PC-9 (cell line): ENCODE measurements at regions not wholly inside any gene's neighbourhood (a gene's known extent, or its start where the extent isn't known, plus 50 kb on each side); places are given as distances from the start of the nearest gene placed in this dataset.

Source experiments
- EZH2 ChIP-seq: fragments of 200-600 bp; sonication (generic); IDR thresholded peaks from 2 replicates; pipeline ENCODE4 v1.8.0; 2017; ENCODE audit warnings: antibody characterized with exemption, low read depth
- TF ChIP-seq, protein P1 (sequence below): fragments of 200-600 bp; sonication (generic); conservative IDR thresholded peaks from 2 replicates; pipeline ENCODE4 v1.6.1; 2017; ENCODE audit warnings: mixed run types, antibody characterized with exemption, mild to moderate bottlenecking, moderate library complexity

DNA sequence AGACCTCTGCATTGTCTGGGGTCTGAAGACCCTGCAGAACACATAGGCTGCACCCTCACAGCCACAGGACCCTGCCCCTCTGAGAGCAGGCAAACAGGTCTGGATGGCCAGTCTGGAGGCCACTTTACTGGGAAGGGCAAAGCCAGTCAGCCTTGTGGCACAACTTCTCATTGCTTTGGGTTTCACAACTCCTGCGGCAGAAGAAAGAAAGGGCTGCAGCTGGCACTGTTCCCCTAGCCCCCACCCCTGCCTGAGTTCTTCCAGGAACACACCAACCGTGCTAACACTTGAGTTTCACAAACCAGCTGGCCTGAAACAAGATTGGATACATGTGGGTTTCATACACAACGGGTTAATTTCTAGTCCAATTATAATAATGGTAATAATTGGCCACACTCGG, 276.5 kb upstream of the MGAT5 start:
- TF ChIP-seq EZH2, result no peak
- TF ChIP-seq, protein P1, sequence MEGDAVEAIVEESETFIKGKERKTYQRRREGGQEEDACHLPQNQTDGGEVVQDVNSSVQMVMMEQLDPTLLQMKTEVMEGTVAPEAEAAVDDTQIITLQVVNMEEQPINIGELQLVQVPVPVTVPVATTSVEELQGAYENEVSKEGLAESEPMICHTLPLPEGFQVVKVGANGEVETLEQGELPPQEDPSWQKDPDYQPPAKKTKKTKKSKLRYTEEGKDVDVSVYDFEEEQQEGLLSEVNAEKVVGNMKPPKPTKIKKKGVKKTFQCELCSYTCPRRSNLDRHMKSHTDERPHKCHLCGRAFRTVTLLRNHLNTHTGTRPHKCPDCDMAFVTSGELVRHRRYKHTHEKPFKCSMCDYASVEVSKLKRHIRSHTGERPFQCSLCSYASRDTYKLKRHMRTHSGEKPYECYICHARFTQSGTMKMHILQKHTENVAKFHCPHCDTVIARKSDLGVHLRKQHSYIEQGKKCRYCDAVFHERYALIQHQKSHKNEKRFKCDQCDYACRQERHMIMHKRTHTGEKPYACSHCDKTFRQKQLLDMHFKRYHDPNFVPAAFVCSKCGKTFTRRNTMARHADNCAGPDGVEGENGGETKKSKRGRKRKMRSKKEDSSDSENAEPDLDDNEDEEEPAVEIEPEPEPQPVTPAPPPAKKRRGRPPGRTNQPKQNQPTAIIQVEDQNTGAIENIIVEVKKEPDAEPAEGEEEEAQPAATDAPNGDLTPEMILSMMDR, result no peak
